AG09309 (cell line): ENCODE measurements at regions not wholly inside any gene's neighbourhood (a gene's known extent, or its start where the extent isn't known, plus 50 kb on each side); places are given as distances from the start of the nearest gene placed in this dataset.

ENCODE experiments used
- DNase-seq: peaks from one replicate; pipeline ENCODE4 v3.0.0-alpha.2; 2010; ENCODE audit warnings: low read depth
- H3K4me3 ChIP-seq: 2 replicates; pipeline ENCODE4 v1.5.1; 2011; ENCODE audit warnings: mild to moderate bottlenecking, low read depth, low read length, moderate library complexity; ENCODE audit not compliant: control insufficient read depth
- TF ChIP-seq, protein P1 (sequence below): IDR thresholded peaks from 2 replicates; pipeline ENCODE4 v1.5.1; 2011; ENCODE audit warnings: mild to moderate bottlenecking, low read depth, low read length, inconsistent platforms; ENCODE audit not compliant: insufficient read depth, control insufficient read depth; ENCODE audit errors: missing control alignments

DNA sequence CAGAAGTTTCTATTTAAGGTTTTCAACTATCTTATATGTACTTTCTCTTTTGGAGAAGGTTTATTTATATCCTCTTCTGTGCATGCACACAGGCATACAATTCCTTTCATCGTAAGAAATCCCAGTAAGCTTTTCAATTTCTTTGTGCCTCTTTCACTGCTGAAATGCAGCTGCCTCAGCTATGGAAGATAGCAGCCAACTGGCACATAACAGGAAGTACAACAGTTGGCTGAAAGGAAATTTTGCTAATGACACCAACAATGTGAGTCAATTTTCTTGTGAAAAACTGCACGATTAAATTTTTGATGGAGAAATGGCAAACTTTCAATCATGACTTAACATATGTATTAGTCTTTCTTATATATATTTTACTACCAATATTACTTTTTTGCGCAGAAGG, 74.5 kb upstream of the PAQR3 start:
- no peak for DNase-seq
- TF ChIP-seq, protein P1, sequence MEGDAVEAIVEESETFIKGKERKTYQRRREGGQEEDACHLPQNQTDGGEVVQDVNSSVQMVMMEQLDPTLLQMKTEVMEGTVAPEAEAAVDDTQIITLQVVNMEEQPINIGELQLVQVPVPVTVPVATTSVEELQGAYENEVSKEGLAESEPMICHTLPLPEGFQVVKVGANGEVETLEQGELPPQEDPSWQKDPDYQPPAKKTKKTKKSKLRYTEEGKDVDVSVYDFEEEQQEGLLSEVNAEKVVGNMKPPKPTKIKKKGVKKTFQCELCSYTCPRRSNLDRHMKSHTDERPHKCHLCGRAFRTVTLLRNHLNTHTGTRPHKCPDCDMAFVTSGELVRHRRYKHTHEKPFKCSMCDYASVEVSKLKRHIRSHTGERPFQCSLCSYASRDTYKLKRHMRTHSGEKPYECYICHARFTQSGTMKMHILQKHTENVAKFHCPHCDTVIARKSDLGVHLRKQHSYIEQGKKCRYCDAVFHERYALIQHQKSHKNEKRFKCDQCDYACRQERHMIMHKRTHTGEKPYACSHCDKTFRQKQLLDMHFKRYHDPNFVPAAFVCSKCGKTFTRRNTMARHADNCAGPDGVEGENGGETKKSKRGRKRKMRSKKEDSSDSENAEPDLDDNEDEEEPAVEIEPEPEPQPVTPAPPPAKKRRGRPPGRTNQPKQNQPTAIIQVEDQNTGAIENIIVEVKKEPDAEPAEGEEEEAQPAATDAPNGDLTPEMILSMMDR: no peak
- no peak overlapping the region for H3K4me3 ChIP-seq

DNA sequence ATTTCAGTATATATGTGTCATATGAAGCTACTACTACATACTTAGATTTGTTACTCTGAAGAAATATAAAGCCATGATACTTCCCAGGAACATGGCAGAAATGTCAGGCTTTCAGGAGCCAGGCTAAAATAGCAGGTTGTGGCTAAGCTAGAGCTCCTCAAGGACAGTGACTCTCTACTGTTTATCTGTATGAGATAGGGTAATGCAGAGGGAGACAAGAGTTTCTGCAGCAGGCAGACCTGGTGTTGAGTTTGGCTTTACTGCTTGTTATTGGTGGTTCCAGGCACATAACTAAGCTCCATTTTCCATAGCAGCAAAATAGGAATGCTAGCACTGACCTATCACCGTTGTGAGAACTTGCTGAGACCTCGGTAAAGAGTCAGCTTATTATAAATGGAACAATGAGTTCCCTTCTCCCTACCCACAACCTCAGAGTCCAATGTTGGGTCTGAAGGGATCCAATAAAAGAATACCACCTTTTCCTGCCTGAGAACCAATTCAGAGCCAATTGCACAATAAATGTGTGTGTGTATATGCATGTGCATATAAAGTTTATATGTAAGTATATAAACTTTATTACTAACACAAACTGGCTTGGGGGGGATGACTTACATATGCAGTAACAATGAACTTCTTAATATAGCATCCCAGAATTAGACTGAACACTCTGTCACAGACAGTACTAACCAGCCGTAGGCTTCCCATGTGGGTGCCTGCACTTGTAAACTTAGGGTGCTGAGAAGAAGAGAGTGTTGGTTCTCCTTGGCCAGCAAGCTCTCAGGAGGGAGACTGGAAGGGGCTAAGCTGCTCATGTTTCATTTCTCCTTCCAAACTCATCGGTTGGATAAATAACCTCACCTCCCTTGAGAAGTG, 51.9 kb upstream of the PAQR3 start:
- no peak for DNase-seq
- TF ChIP-seq, protein P1: no peak
- H3K4me3 ChIP-seq: no peak overlapping the region

DNA sequence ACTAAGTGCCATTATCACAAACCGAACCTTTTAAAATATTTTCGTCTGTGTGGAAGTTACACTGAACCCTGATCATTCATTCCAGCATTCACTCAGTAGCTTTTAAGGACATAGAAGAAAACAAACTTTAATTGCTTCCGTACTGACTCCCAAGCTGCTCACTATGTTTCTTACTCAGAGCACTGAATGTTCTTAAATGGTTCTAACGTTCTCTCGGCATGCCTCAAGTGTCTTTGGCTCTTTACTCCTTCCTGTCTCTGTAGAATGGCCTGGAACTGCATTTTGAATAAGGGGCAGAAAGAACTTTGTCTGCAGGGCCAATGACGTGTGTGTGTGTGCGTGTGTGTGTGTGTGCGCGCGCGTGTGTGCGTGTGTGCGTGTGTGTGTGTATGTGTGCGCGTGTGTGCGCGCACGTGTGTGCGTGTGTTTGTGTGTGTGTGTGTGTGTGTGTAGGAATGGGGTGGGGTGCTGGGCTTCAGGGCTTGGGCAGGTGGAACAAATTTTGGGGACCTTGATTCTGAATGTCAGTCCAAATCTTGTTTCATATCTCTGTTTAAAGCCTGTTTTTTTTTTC, 50.5 kb upstream of the PAQR3 start:
- no peak overlapping the region for H3K4me3 ChIP-seq
- TF ChIP-seq, protein P1: no peak
- no peak for DNase-seq
